ENCODE measurements at regions not wholly inside any gene's neighbourhood (a gene's known extent, or its start where the extent isn't known, plus 50 kb on each side); places are given as distances from the start of the nearest gene placed in this dataset.
A peak's percentile ranks its signal among the peaks of the same experiment; 100 is the strongest.

DNA sequence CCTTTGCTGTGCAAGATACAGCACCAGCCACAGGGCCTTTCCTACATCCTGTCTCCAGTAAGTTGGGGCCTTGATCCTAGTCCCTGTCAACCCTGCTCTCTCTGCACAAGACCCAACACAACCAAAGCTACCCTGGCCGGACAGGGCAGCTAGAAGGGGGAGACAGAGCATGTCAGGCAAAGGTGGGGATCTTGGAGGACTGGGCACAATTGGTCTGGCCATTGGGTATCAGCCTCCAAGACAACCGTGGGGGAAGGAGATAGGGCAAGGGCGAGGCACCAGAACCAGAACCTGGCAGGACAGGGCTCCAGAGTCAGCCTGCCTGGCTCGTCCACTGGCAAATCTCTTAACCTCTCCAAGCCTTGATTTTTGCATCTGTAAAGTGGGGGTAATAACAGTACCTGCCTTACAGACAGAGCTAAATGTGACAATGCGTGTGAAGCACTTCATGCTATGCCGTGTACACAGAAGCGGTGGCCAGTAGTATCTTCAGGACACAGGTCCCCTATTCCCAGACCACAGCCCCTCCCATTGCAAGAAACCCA lies 51.6 kb upstream of the CDKN2AIPNL start:
- DNase-seq (ENCODE audit: low spot score) = no peak
- Mint-ChIP-seq H3K4me1 (peaks cover 20% of the 10 kb centered on the region), H3K36me3 (no peaks in the 10 kb centered on the region), H3K4me3 (no peak overlapping the region), H3K27ac (peak overlapping the region; percentile 65), H3K27me3 (ENCODE audit: low read depth) (no peaks in the 10 kb centered on the region), H3K9me3 (no peaks in the 10 kb centered on the region)
- CTCF ChIA-PET = interaction anchor here (0.5 to 1.7 kb wide), 11 partner anchors 36 to 336 kb away, joined by 3 to 12 read pairs (median 4); partner anchors contain the start of genes DDX46 and JADE2
- POLR2A ChIA-PET = interaction anchor here (0.7 kb wide), 1 partner anchor 49 kb away, joined by 3 read pairs; no protein-coding TSS in a partner anchor
- TF ChIP-seq KAT7 (CRISPR knock-in tag; IDR thresholded peaks at IDR 0.05; ENCODE audit: borderline replicate concordance) (no peak), EMX1 (CRISPR knock-in tag; IDR thresholded peaks at IDR 0.05) (no peak), TEAD1 (CRISPR knock-in tag; IDR thresholded peaks at IDR 0.05) (no peak), HMGA2 (CRISPR knock-in tag; IDR thresholded peaks at IDR 0.05) (no peak), NR1H2 (CRISPR knock-in tag; IDR thresholded peaks at IDR 0.05) (no peak), ELF4 (CRISPR knock-in tag; IDR thresholded peaks at IDR 0.05; ENCODE audit: low read depth) (no peak), ZNF396 (CRISPR knock-in tag; IDR thresholded peaks at IDR 0.05; ENCODE audit: borderline replicate concordance) (no peak), RORB (CRISPR knock-in tag; IDR thresholded peaks at IDR 0.05) (no peak)
- TF ChIP-seq, protein P1, sequence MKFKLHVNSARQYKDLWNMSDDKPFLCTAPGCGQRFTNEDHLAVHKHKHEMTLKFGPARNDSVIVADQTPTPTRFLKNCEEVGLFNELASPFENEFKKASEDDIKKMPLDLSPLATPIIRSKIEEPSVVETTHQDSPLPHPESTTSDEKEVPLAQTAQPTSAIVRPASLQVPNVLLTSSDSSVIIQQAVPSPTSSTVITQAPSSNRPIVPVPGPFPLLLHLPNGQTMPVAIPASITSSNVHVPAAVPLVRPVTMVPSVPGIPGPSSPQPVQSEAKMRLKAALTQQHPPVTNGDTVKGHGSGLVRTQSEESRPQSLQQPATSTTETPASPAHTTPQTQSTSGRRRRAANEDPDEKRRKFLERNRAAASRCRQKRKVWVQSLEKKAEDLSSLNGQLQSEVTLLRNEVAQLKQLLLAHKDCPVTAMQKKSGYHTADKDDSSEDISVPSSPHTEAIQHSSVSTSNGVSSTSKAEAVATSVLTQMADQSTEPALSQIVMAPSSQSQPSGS (CRISPR knock-in tag; IDR thresholded peaks at IDR 0.05; ENCODE audit: borderline replicate concordance, low read depth) = no peak
- TF ChIP-seq, protein P2, sequence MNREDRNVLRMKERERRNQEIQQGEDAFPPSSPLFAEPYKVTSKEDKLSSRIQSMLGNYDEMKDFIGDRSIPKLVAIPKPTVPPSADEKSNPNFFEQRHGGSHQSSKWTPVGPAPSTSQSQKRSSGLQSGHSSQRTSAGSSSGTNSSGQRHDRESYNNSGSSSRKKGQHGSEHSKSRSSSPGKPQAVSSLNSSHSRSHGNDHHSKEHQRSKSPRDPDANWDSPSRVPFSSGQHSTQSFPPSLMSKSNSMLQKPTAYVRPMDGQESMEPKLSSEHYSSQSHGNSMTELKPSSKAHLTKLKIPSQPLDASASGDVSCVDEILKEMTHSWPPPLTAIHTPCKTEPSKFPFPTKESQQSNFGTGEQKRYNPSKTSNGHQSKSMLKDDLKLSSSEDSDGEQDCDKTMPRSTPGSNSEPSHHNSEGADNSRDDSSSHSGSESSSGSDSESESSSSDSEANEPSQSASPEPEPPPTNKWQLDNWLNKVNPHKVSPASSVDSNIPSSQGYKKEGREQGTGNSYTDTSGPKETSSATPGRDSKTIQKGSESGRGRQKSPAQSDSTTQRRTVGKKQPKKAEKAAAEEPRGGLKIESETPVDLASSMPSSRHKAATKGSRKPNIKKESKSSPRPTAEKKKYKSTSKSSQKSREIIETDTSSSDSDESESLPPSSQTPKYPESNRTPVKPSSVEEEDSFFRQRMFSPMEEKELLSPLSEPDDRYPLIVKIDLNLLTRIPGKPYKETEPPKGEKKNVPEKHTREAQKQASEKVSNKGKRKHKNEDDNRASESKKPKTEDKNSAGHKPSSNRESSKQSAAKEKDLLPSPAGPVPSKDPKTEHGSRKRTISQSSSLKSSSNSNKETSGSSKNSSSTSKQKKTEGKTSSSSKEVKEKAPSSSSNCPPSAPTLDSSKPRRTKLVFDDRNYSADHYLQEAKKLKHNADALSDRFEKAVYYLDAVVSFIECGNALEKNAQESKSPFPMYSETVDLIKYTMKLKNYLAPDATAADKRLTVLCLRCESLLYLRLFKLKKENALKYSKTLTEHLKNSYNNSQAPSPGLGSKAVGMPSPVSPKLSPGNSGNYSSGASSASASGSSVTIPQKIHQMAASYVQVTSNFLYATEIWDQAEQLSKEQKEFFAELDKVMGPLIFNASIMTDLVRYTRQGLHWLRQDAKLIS (CRISPR knock-in tag; IDR thresholded peaks at IDR 0.05; ENCODE audit: borderline replicate concordance) = no peak
- TF ChIP-seq, protein P3, sequence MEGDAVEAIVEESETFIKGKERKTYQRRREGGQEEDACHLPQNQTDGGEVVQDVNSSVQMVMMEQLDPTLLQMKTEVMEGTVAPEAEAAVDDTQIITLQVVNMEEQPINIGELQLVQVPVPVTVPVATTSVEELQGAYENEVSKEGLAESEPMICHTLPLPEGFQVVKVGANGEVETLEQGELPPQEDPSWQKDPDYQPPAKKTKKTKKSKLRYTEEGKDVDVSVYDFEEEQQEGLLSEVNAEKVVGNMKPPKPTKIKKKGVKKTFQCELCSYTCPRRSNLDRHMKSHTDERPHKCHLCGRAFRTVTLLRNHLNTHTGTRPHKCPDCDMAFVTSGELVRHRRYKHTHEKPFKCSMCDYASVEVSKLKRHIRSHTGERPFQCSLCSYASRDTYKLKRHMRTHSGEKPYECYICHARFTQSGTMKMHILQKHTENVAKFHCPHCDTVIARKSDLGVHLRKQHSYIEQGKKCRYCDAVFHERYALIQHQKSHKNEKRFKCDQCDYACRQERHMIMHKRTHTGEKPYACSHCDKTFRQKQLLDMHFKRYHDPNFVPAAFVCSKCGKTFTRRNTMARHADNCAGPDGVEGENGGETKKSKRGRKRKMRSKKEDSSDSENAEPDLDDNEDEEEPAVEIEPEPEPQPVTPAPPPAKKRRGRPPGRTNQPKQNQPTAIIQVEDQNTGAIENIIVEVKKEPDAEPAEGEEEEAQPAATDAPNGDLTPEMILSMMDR (IDR thresholded peaks at IDR 0.05) = no peak
- TF ChIP-seq, protein P4, sequence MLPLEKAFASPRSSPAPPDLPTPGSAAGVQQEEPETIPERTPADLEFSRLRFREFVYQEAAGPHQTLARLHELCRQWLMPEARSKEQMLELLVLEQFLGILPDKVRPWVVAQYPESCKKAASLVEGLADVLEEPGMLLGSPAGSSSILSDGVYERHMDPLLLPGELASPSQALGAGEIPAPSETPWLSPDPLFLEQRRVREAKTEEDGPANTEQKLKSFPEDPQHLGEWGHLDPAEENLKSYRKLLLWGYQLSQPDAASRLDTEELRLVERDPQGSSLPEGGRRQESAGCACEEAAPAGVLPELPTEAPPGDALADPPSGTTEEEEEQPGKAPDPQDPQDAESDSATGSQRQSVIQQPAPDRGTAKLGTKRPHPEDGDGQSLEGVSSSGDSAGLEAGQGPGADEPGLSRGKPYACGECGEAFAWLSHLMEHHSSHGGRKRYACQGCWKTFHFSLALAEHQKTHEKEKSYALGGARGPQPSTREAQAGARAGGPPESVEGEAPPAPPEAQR (CRISPR knock-in tag; IDR thresholded peaks at IDR 0.05) = no peak
- TF ChIP-seq, protein P5, sequence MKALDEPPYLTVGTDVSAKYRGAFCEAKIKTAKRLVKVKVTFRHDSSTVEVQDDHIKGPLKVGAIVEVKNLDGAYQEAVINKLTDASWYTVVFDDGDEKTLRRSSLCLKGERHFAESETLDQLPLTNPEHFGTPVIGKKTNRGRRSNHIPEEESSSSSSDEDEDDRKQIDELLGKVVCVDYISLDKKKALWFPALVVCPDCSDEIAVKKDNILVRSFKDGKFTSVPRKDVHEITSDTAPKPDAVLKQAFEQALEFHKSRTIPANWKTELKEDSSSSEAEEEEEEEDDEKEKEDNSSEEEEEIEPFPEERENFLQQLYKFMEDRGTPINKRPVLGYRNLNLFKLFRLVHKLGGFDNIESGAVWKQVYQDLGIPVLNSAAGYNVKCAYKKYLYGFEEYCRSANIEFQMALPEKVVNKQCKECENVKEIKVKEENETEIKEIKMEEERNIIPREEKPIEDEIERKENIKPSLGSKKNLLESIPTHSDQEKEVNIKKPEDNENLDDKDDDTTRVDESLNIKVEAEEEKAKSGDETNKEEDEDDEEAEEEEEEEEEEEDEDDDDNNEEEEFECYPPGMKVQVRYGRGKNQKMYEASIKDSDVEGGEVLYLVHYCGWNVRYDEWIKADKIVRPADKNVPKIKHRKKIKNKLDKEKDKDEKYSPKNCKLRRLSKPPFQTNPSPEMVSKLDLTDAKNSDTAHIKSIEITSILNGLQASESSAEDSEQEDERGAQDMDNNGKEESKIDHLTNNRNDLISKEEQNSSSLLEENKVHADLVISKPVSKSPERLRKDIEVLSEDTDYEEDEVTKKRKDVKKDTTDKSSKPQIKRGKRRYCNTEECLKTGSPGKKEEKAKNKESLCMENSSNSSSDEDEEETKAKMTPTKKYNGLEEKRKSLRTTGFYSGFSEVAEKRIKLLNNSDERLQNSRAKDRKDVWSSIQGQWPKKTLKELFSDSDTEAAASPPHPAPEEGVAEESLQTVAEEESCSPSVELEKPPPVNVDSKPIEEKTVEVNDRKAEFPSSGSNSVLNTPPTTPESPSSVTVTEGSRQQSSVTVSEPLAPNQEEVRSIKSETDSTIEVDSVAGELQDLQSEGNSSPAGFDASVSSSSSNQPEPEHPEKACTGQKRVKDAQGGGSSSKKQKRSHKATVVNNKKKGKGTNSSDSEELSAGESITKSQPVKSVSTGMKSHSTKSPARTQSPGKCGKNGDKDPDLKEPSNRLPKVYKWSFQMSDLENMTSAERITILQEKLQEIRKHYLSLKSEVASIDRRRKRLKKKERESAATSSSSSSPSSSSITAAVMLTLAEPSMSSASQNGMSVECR (CRISPR knock-in tag; IDR thresholded peaks at IDR 0.05; ENCODE audit: borderline replicate concordance) = no peak
- TF ChIP-seq, protein P6, sequence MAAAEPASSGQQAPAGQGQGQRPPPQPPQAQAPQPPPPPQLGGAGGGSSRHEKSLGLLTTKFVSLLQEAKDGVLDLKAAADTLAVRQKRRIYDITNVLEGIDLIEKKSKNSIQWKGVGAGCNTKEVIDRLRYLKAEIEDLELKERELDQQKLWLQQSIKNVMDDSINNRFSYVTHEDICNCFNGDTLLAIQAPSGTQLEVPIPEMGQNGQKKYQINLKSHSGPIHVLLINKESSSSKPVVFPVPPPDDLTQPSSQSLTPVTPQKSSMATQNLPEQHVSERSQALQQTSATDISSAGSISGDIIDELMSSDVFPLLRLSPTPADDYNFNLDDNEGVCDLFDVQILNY (CRISPR knock-in tag; IDR thresholded peaks at IDR 0.05) = no peak
- TF ChIP-seq, protein P7, sequence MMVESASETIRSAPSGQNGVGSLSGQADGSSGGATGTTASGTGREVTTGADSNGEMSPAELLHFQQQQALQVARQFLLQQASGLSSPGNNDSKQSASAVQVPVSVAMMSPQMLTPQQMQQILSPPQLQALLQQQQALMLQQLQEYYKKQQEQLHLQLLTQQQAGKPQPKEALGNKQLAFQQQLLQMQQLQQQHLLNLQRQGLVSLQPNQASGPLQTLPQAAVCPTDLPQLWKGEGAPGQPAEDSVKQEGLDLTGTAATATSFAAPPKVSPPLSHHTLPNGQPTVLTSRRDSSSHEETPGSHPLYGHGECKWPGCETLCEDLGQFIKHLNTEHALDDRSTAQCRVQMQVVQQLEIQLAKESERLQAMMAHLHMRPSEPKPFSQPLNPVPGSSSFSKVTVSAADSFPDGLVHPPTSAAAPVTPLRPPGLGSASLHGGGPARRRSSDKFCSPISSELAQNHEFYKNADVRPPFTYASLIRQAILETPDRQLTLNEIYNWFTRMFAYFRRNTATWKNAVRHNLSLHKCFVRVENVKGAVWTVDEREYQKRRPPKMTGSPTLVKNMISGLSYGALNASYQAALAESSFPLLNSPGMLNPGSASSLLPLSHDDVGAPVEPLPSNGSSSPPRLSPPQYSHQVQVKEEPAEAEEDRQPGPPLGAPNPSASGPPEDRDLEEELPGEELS (CRISPR knock-in tag; IDR thresholded peaks at IDR 0.05) = no peak
- TF ChIP-seq, protein P8, sequence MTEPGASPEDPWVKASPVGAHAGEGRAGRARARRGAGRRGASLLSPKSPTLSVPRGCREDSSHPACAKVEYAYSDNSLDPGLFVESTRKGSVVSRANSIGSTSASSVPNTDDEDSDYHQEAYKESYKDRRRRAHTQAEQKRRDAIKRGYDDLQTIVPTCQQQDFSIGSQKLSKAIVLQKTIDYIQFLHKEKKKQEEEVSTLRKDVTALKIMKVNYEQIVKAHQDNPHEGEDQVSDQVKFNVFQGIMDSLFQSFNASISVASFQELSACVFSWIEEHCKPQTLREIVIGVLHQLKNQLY (CRISPR knock-in tag; IDR thresholded peaks at IDR 0.05) = no peak
- TF ChIP-seq, protein P9, sequence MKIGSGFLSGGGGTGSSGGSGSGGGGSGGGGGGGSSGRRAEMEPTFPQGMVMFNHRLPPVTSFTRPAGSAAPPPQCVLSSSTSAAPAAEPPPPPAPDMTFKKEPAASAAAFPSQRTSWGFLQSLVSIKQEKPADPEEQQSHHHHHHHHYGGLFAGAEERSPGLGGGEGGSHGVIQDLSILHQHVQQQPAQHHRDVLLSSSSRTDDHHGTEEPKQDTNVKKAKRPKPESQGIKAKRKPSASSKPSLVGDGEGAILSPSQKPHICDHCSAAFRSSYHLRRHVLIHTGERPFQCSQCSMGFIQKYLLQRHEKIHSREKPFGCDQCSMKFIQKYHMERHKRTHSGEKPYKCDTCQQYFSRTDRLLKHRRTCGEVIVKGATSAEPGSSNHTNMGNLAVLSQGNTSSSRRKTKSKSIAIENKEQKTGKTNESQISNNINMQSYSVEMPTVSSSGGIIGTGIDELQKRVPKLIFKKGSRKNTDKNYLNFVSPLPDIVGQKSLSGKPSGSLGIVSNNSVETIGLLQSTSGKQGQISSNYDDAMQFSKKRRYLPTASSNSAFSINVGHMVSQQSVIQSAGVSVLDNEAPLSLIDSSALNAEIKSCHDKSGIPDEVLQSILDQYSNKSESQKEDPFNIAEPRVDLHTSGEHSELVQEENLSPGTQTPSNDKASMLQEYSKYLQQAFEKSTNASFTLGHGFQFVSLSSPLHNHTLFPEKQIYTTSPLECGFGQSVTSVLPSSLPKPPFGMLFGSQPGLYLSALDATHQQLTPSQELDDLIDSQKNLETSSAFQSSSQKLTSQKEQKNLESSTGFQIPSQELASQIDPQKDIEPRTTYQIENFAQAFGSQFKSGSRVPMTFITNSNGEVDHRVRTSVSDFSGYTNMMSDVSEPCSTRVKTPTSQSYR (CRISPR knock-in tag; IDR thresholded peaks at IDR 0.05) = no peak
- no peak for ATAC-seq
